Fibroblast of skin of right quadriceps (primary cell): ENCODE measurements at regions not wholly inside any gene's neighbourhood (a gene's known extent, or its start where the extent isn't known, plus 50 kb on each side); places are given as distances from the start of the nearest gene placed in this dataset.

ENCODE experiments used
- DNase-seq: peaks from one replicate; pipeline ENCODE4 v3.0.0-alpha.2; 2013

GRCh38 chr2:228860601-228861285, 410.3 kb downstream of the PID1 start:
- DNase-seq = no peak

- no peak for DNase-seq
Observed at GRCh38 chr2:228853151-228853550, 417.9 kb downstream of the PID1 start.

GRCh38 chr2:228848638-228849037, 422.4 kb downstream of the PID1 start:
- DNase-seq = no peak

GRCh38 chr2:228847684-228848083, 423.4 kb downstream of the PID1 start:
- peak; percentile 49 for DNase-seq

- DNase-seq = no peak
Observed at GRCh38 chr2:228846161-228846560, 424.9 kb downstream of the PID1 start.

- DNase-seq = peak; percentile 22
Observed at GRCh38 chr2:228845162-228845925, 425.7 kb downstream of the PID1 start.

GRCh38 chr2:228841877-228842276, 429.2 kb downstream of the PID1 start:
- peak; percentile 38 for DNase-seq

GRCh38 chr2:228841475-228841874, 429.6 kb downstream of the PID1 start:
- no peak for DNase-seq

GRCh38 chr2:228840743-228841114, 430.4 kb downstream of the PID1 start:
- no peak for DNase-seq

GRCh38 chr2:228840113-228840742, 430.9 kb downstream of the PID1 start:
- no peak for DNase-seq

- no peak for DNase-seq
Observed at GRCh38 chr2:228839421-228839876, 431.6 kb downstream of the PID1 start.

GRCh38 chr2:228838819-228839218, 432.3 kb downstream of the PID1 start:
- no peak for DNase-seq

- no peak for DNase-seq
Observed at GRCh38 chr2:228828397-228828796, 442.7 kb downstream of the PID1 start.

- DNase-seq = peak; percentile 13
Observed at GRCh38 chr2:228827056-228827700, 443.9 kb downstream of the PID1 start.

GRCh38 chr2:228819701-228820100, 451.4 kb downstream of the PID1 start:
- DNase-seq = peak; percentile 34

GRCh38 chr2:228802181-228803071, 468.7 kb downstream of the PID1 start:
- no peak for DNase-seq

- no peak for DNase-seq
Observed at GRCh38 chr2:228801451-228801850, 469.6 kb downstream of the PID1 start.

GRCh38 chr2:228799208-228799588, 471.9 kb downstream of the PID1 start:
- DNase-seq = no peak

- peak; percentile 38 for DNase-seq
Observed at GRCh38 chr2:228798458-228799207, 472.5 kb downstream of the PID1 start.

GRCh38 chr2:228796386-228796785, 474.7 kb downstream of the PID1 start:
- DNase-seq = no peak

GRCh38 chr2:228793116-228793515, 478.0 kb downstream of the PID1 start:
- peak; percentile 13 for DNase-seq

- DNase-seq = no peak
Observed at GRCh38 chr2:228786901-228787300, 484.2 kb downstream of the PID1 start.
